Lung (tissue), 11 donors: ENCODE measurements at regions not wholly inside any gene's neighbourhood (a gene's known extent, or its start where the extent isn't known, plus 50 kb on each side); places are given as distances from the start of the nearest gene placed in this dataset.

Source experiments
- ATAC-seq: fragments of 200-7000 bp; cut with Tn5 transposase; one replicate; pipeline ENCODE4 v1.9.1; 2020; ENCODE audit warnings: moderate number of reproducible peaks; ENCODE audit not compliant: insufficient read depth, low FRiP score
- DNase-seq, 3 donors: peaks; one replicate each; pipeline ENCODE4 v3.0.0-alpha.2; 2013 to 2017
- H3K27ac ChIP-seq, 2 donors: one replicate each; pipeline ENCODE4 v1.5.1; 2013; ENCODE audit warnings: mild to moderate bottlenecking in 2 of 2, moderate library complexity in 2 of 2, control low read depth in 1 of 2, inconsistent platforms in 1 of 2, low read depth in 1 of 2, low read length in 1 of 2
- H3K27me3 ChIP-seq, 3 donors: one replicate each; pipeline ENCODE4 v1.5.1; 2013; ENCODE audit warnings: low read length in 2 of 3; ENCODE audit not compliant: control insufficient read depth in 3 of 3, insufficient read depth in 3 of 3
- H3K36me3 ChIP-seq, 4 donors: one replicate each; pipeline ENCODE4 v1.5.1; 2013; ENCODE audit warnings: low read length in 4 of 4, mild to moderate bottlenecking in 1 of 4, moderate library complexity in 1 of 4; ENCODE audit not compliant: control insufficient read depth in 4 of 4, insufficient read depth in 4 of 4
- H3K4me1 ChIP-seq, 5 donors: one replicate each; pipeline ENCODE4 v1.5.1; 2013; ENCODE audit warnings: low read length in 5 of 5, mild to moderate bottlenecking in 2 of 5, moderate library complexity in 1 of 5; ENCODE audit not compliant: control insufficient read depth in 5 of 5, insufficient read depth in 5 of 5
- H3K4me3 ChIP-seq: one replicate; pipeline ENCODE4 v1.5.1; 2013; ENCODE audit warnings: mild to moderate bottlenecking, control low read depth, moderate library complexity
- H3K9ac ChIP-seq, 2 donors: one replicate each; pipeline ENCODE4 v1.5.1; 2013; ENCODE audit warnings: low read length in 2 of 2, control low read depth in 1 of 2; ENCODE audit not compliant: insufficient read depth in 1 of 2
- H3K9me3 ChIP-seq, 4 donors: one replicate each; pipeline ENCODE4 v1.5.1; 2013; ENCODE audit warnings: low read length in 3 of 4, mild to moderate bottlenecking in 1 of 4, moderate library complexity in 1 of 4; ENCODE audit not compliant: control insufficient read depth in 4 of 4, insufficient read depth in 3 of 4
- CTCF ChIP-seq: IDR thresholded peaks from 2 replicates; pipeline ENCODE4 v1.5.1; 2012; ENCODE audit warnings: mild to moderate bottlenecking; ENCODE audit errors: control extremely low read depth, extremely low read depth
- WGBS, 2 donors: extraction: QIAGEN DNeasy Blood & Tissue Kit; methylation state at CpG; one replicate each; pipeline ENCODE4 v1.1.7; 2013; 5-methylcytosine and 5-hydroxymethylcytosine counted together
- donor health status: control.
- donor health status: control.
- donor health status: Bipolar disorder and iron deficiency.
- donor health status: healthy.
- donor health status: DM: yes; HTN: yes; CAD: no.

GRCh38 chr12:30500532-30500931 lies 195.1 kb downstream of the IPO8 start:
- no peaks in the 10 kb centered on the region for H3K9me3 ChIP-seq
- WGBS, 2 donors = 67 to 89% methylated on average over 4 of the region's 4 CpGs
- no peaks in the 10 kb centered on the region for H3K27me3 ChIP-seq
- TF ChIP-seq CTCF = no peak
- DNase-seq = no peak
- no peak overlapping the region for H3K27ac ChIP-seq
- no peak overlapping the region for H3K4me3 ChIP-seq
- no peak overlapping the region for H3K9ac ChIP-seq
- no peak for ATAC-seq
- H3K36me3 ChIP-seq = no peaks in the 10 kb centered on the region
- no peaks in the 10 kb centered on the region for H3K4me1 ChIP-seq

- Histone ChIP-seq H3K4me3 (no peak overlapping the region), H3K4me1 (no peaks in the 10 kb centered on the region), H3K9ac (no peak overlapping the region), H3K9me3 (peaks cover 0 to 2% (median 0%) of the 10 kb centered on the region in 4 donors), H3K36me3 (no peaks in the 10 kb centered on the region), H3K27ac (no peak overlapping the region), H3K27me3 (no peaks in the 10 kb centered on the region)
- no peak for DNase-seq
- TF ChIP-seq CTCF = no peak
- WGBS, 2 donors = 89 to 90% methylated on average over 14 of the region's 14 CpGs
- no peak for ATAC-seq
Measured at GRCh38 chr12:30485230-30485890, 210.3 kb downstream of the IPO8 start.

- no peaks in the 10 kb centered on the region for H3K4me1 ChIP-seq
- WGBS, 2 donors = 81 to 86% methylated on average over 5 of the region's 5 CpGs
- no peaks in the 10 kb centered on the region for H3K36me3 ChIP-seq
- no peak overlapping the region for H3K27ac ChIP-seq
- no peak overlapping the region for H3K9ac ChIP-seq
- H3K4me3 ChIP-seq = no peak overlapping the region
- no peak for TF ChIP-seq CTCF
- no peaks in the 10 kb centered on the region for H3K27me3 ChIP-seq
- peaks cover 0 to 2% (median 0%) of the 10 kb centered on the region in 4 donors for H3K9me3 ChIP-seq
- DNase-seq (no peak), ATAC-seq (no peak)
Measured at GRCh38 chr12:30484658-30485057, 211.0 kb downstream of the IPO8 start.

- Histone ChIP-seq H3K36me3 (no peaks in the 10 kb centered on the region), H3K4me3 (no peak overlapping the region), H3K9me3 (peaks cover 0 to 5% (median 0%) of the 10 kb centered on the region in 4 donors), H3K27ac (no peak overlapping the region), H3K9ac (no peak overlapping the region), H3K4me1 (no peaks in the 10 kb centered on the region), H3K27me3 (no peaks in the 10 kb centered on the region)
- 89 to 97% methylated on average over 1 of the region's 1 CpG for WGBS, 2 donors
- ATAC-seq (no peak), DNase-seq (no peak)
- TF ChIP-seq CTCF = no peak
Measured at GRCh38 chr12:30482650-30483049, 213.0 kb downstream of the IPO8 start.
